ENCODE measurements at regions not wholly inside any gene's neighbourhood (a gene's known extent, or its start where the extent isn't known, plus 50 kb on each side); places are given as distances from the start of the nearest gene placed in this dataset.

GRCh38 chr18:8979258-8979988 lies 123.1 kb upstream of the NDUFV2 start:
- no peak for TF ChIP-seq POLR2AphosphoS5 (IDR thresholded peaks at IDR 0.05; ENCODE audit: insufficient read depth in 1 of 2, low read depth in 1 of 2)
- TF ChIP-seq, protein P1, sequence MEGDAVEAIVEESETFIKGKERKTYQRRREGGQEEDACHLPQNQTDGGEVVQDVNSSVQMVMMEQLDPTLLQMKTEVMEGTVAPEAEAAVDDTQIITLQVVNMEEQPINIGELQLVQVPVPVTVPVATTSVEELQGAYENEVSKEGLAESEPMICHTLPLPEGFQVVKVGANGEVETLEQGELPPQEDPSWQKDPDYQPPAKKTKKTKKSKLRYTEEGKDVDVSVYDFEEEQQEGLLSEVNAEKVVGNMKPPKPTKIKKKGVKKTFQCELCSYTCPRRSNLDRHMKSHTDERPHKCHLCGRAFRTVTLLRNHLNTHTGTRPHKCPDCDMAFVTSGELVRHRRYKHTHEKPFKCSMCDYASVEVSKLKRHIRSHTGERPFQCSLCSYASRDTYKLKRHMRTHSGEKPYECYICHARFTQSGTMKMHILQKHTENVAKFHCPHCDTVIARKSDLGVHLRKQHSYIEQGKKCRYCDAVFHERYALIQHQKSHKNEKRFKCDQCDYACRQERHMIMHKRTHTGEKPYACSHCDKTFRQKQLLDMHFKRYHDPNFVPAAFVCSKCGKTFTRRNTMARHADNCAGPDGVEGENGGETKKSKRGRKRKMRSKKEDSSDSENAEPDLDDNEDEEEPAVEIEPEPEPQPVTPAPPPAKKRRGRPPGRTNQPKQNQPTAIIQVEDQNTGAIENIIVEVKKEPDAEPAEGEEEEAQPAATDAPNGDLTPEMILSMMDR (IDR thresholded peaks at IDR 0.05): no peak
- no peak for TF ChIP-seq POLR2A (IDR thresholded peaks at IDR 0.05)
